ENCODE measurements at regions not wholly inside any gene's neighbourhood (a gene's known extent, or its start where the extent isn't known, plus 50 kb on each side); places are given as distances from the start of the nearest gene placed in this dataset.

- no peak overlapping the region for H3K4me3 ChIP-seq (ENCODE audit: low read depth, low read length)
- TF ChIP-seq CTCF (IDR thresholded peaks at IDR 0.05; ENCODE audit: low read depth, low read length, missing control alignments) = no peak
- no peak for DNase-seq (ENCODE audit: low read depth)
- in situ Hi-C loops (cut with HindIII; ENCODE audit: low sequenced_read_pairs) = no loop called here
Observed at GRCh38 chr2:239463541-239464165, 62.8 kb upstream of the HDAC4 start.

GRCh38 chr2:239462671-239463506 is 62.1 kb upstream of the HDAC4 start:
- in situ Hi-C loops (cut with HindIII; ENCODE audit: low sequenced_read_pairs) = no loop called here
- H3K4me3 ChIP-seq (ENCODE audit: low read depth, low read length) = no peak overlapping the region
- no peak for DNase-seq (ENCODE audit: low read depth)
- TF ChIP-seq CTCF (IDR thresholded peaks at IDR 0.05; ENCODE audit: low read depth, low read length, missing control alignments) = no peak

GRCh38 chr2:239462191-239462515 is 61.3 kb upstream of the HDAC4 start:
- H3K4me3 ChIP-seq (ENCODE audit: low read depth, low read length) = no peak overlapping the region
- DNase-seq (ENCODE audit: low read depth) = no peak
- no peak for TF ChIP-seq CTCF (IDR thresholded peaks at IDR 0.05; ENCODE audit: low read depth, low read length, missing control alignments)
- in situ Hi-C loops (cut with HindIII; ENCODE audit: low sequenced_read_pairs) = no loop called here

GRCh38 chr2:239461291-239462190 is 60.7 kb upstream of the HDAC4 start:
- H3K4me3 ChIP-seq (ENCODE audit: low read depth, low read length) = no peak overlapping the region
- in situ Hi-C loops (cut with HindIII; ENCODE audit: low sequenced_read_pairs) = no loop called here
- no peak for TF ChIP-seq CTCF (IDR thresholded peaks at IDR 0.05; ENCODE audit: low read depth, low read length, missing control alignments)
- DNase-seq (ENCODE audit: low read depth) = peak; percentile 85

GRCh38 chr2:239460780-239461179 is 60.0 kb upstream of the HDAC4 start:
- TF ChIP-seq CTCF (IDR thresholded peaks at IDR 0.05; ENCODE audit: low read depth, low read length, missing control alignments) = no peak
- H3K4me3 ChIP-seq (ENCODE audit: low read depth, low read length) = no peak overlapping the region
- in situ Hi-C loops (cut with HindIII; ENCODE audit: low sequenced_read_pairs) = no loop called here
- no peak for DNase-seq (ENCODE audit: low read depth)

GRCh38 chr2:239459606-239460005 is 58.8 kb upstream of the HDAC4 start:
- in situ Hi-C loops (cut with HindIII; ENCODE audit: low sequenced_read_pairs) = no loop called here
- no peak overlapping the region for H3K4me3 ChIP-seq (ENCODE audit: low read depth, low read length)
- TF ChIP-seq CTCF (IDR thresholded peaks at IDR 0.05; ENCODE audit: low read depth, low read length, missing control alignments) = no peak
- DNase-seq (ENCODE audit: low read depth) = no peak
